HEK293 (cell line): ENCODE measurements at regions not wholly inside any gene's neighbourhood (a gene's known extent, or its start where the extent isn't known, plus 50 kb on each side); places are given as distances from the start of the nearest gene placed in this dataset.

Source experiments
- CTCF ChIA-PET: fragments of 350-600 bp; formaldehyde crosslinking; extraction: SDS; loops from one replicate; lab custom pipeline; 2021; ENCODE audit warnings: antibody characterized with exemption; lab: Yijun Ruan, JAX
- POLR2A ChIA-PET: fragments of 300-600 bp; formaldehyde crosslinking; extraction: SDS; loops from one replicate; lab custom pipeline; 2020; ENCODE audit warnings: antibody characterized with exemption, inconsistent platforms; lab: Yijun Ruan, JAX
- H3K27ac ChIP-seq: fragments of 200-500 bp; sonication (Bioruptor generic); 2 replicates; pipeline ENCODE4 v1.5.1; 2014; ENCODE audit warnings: low read depth, low read length, control low read depth, inconsistent platforms; ENCODE audit errors: extremely low read depth
- H3K36me3 ChIP-seq, 2 experiments: fragments of 200-500 bp in 1 of 2; sonication (Bioruptor generic) in 1 of 2; 1 replicate in 1 of 2; 2 replicates in 1 of 2; pipeline ENCODE4 v1.5.1; 2014 to 2017; ENCODE audit warnings: inconsistent platforms in 2 of 2, low read length in 2 of 2; ENCODE audit not compliant: control insufficient read depth in 2 of 2, insufficient read depth in 1 of 2
- H3K4me1 ChIP-seq: fragments of 200-500 bp; sonication (Bioruptor generic); 2 replicates; pipeline ENCODE4 v1.5.1; 2014; ENCODE audit warnings: mild to moderate bottlenecking, low read length, inconsistent platforms; ENCODE audit not compliant: control insufficient read depth, insufficient read depth
- H3K4me3 ChIP-seq: 2 replicates; pipeline ENCODE4 v1.5.1; 2011; ENCODE audit warnings: low read depth, mild to moderate bottlenecking, control low read depth, low read length, moderate library complexity
- H3K9me3 ChIP-seq: fragments of 200-500 bp; sonication (Bioruptor generic); 2 replicates; pipeline ENCODE4 v1.5.1; 2014; ENCODE audit warnings: low read depth, low read length, inconsistent platforms; ENCODE audit not compliant: control insufficient read depth, insufficient read depth
- PATZ1 ChIP-seq: fragments of 450-650 bp; formaldehyde crosslinking; IDR thresholded peaks from 2 replicates; pipeline ENCODE4 v1.5.1; 2016; ENCODE audit warnings: missing biosample characterization, missing genetic modification characterization
- YY1 ChIP-seq: fragments of 450-650 bp; formaldehyde crosslinking; IDR thresholded peaks from 2 replicates; pipeline ENCODE4 v1.5.1; 2018; ENCODE audit warnings: missing biosample characterization, missing genetic modification characterization
- ZFHX2 ChIP-seq: fragments of 450-650 bp; formaldehyde crosslinking; conservative IDR thresholded peaks from 2 replicates; pipeline ENCODE4 v1.5.1; 2016; ENCODE audit warnings: missing biosample characterization, missing genetic modification characterization
- ZFP37 ChIP-seq: fragments of 450-650 bp; formaldehyde crosslinking; IDR thresholded peaks from 2 replicates; pipeline ENCODE4 v1.5.1; 2016; ENCODE audit warnings: missing biosample characterization, missing genetic modification characterization
- ZNF155 ChIP-seq: fragments of 450-650 bp; formaldehyde crosslinking; IDR thresholded peaks from 2 replicates; pipeline ENCODE4 v1.5.1; 2016; ENCODE audit warnings: missing biosample characterization, missing genetic modification characterization
- ZNF174 ChIP-seq: fragments of 450-650 bp; formaldehyde crosslinking; IDR thresholded peaks from 2 replicates; pipeline ENCODE4 v1.5.0; 2017; ENCODE audit warnings: missing biosample characterization, mild to moderate bottlenecking, missing genetic modification characterization
- ZNF341 ChIP-seq: fragments of 450-650 bp; formaldehyde crosslinking; IDR thresholded peaks from 2 replicates; pipeline ENCODE4; 2016; ENCODE audit warnings: low read depth, missing biosample characterization, missing genetic modification characterization
- ZNF518A ChIP-seq: fragments of 450-650 bp; formaldehyde crosslinking; conservative IDR thresholded peaks from 2 replicates; pipeline ENCODE4 v1.5.1; 2016; ENCODE audit warnings: low read depth, missing biosample characterization, missing genetic modification characterization
- ZNF654 ChIP-seq: fragments of 450-650 bp; formaldehyde crosslinking; IDR thresholded peaks from 2 replicates; pipeline ENCODE4 v1.5.1; 2016; ENCODE audit warnings: low read depth, missing biosample characterization, missing genetic modification characterization

- Histone ChIP-seq H3K4me1 (no peaks in the 10 kb centered on the region), H3K27ac (no peak overlapping the region), H3K4me3 (no peak overlapping the region), H3K9me3 (no peaks in the 10 kb centered on the region), H3K36me3 (no peaks in the 10 kb centered on the region)
- no peak for TF ChIP-seq ZFHX2
- no peak for TF ChIP-seq ZNF174 (tag by site-specific recombination)
- TF ChIP-seq ZNF341 = no peak
- no peak for TF ChIP-seq PATZ1 (tag by site-specific recombination)
- TF ChIP-seq ZNF518A (tag by site-specific recombination) = no peak
- TF ChIP-seq ZNF654 (tag by site-specific recombination) = peak; percentile 25
- POLR2A ChIA-PET = no interaction called here
- CTCF ChIA-PET = interaction anchor here (0.5 to 1.2 kb wide), 9 partner anchors 9 to 1084 kb away, joined by 3 to 5 read pairs (median 3); no protein-coding TSS in a partner anchor
These were observed 64.6 kb upstream of the TRPC5 start for GRCh38 chrX:112147206-112147605.

- H3K27ac ChIP-seq = no peak overlapping the region
- CTCF ChIA-PET = no interaction called here
- no peaks in the 10 kb centered on the region; the same call in 1 of the 2 replicates for H3K9me3 ChIP-seq
- POLR2A ChIA-PET = no interaction called here
- no peaks in the 10 kb centered on the region for H3K36me3 ChIP-seq
- TF ChIP-seq ZFP37 (tag by site-specific recombination) (no peak), ZNF155 (tag by site-specific recombination) (no peak), YY1 (tag by site-specific recombination) (no peak)
- H3K4me1 ChIP-seq = no peaks in the 10 kb centered on the region
- no peak overlapping the region for H3K4me3 ChIP-seq
These were observed 54.7 kb upstream of the TRPC5 start for GRCh38 chrX:112137276-112137675.
